Neural crest cell (in vitro differentiated cells): ENCODE measurements at regions not wholly inside any gene's neighbourhood (a gene's known extent, or its start where the extent isn't known, plus 50 kb on each side); places are given as distances from the start of the nearest gene placed in this dataset.

Source experiments
- DNase-seq: peaks from one replicate; pipeline ENCODE4 v3.0.0; 2021; ENCODE audit warnings: low read depth, mixed read lengths, low spot score
- H3K27ac Mint-ChIP-seq: one replicate; pipeline ENCODE4 v1.8.0; 2021; ENCODE audit warnings: mild to moderate bottlenecking, mixed read lengths; ENCODE audit not compliant: unreplicated experiment
- H3K27me3 Mint-ChIP-seq: 2 replicates; pipeline ENCODE4 v1.8.0; 2021; ENCODE audit warnings: low read depth, mild to moderate bottlenecking, mixed read lengths
- H3K36me3 Mint-ChIP-seq: 2 replicates; pipeline ENCODE4 v1.8.0; 2021; ENCODE audit warnings: low read depth, mild to moderate bottlenecking, mixed read lengths
- H3K4me1 Mint-ChIP-seq: 2 replicates; pipeline ENCODE4 v1.8.0; 2021; ENCODE audit warnings: mixed read lengths
- H3K4me3 Mint-ChIP-seq: one replicate; pipeline ENCODE4 v1.8.0; 2021; ENCODE audit warnings: mild to moderate bottlenecking, mixed read lengths
- H3K9me3 Mint-ChIP-seq: 2 replicates; pipeline ENCODE4 v1.8.0; 2021; ENCODE audit warnings: mixed read lengths
- TF ChIP-seq, protein P1 (sequence below): fragments of 200-600 bp; sonication (generic); conservative IDR thresholded peaks from 2 replicates; pipeline ENCODE4 v1.5.0; 2021; ENCODE audit warnings: antibody characterized with exemption, mild to moderate bottlenecking

DNA sequence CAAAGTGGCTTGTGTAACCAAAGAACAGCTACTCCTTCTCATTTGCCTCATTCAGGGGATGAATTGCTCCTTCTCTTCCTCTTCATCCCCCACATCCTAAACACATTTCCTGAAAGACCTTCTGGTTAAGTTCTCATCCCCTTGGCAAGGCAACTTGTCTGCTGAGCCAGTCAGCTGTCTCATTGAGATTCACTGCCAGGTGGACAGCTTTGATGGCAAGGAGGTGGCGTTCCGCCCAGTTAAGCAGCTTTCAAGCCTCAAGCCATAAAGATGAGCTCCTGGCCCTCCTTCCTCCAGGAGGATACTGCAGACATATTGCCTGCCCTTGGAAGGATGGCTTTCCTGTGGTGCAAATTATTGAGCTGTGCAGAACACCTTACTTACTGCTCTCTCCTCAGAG, 448.6 kb upstream of the MPDZ start:
- H3K27ac Mint-ChIP-seq, result no peak overlapping the region
- no peak for DNase-seq
- TF ChIP-seq, protein P1, sequence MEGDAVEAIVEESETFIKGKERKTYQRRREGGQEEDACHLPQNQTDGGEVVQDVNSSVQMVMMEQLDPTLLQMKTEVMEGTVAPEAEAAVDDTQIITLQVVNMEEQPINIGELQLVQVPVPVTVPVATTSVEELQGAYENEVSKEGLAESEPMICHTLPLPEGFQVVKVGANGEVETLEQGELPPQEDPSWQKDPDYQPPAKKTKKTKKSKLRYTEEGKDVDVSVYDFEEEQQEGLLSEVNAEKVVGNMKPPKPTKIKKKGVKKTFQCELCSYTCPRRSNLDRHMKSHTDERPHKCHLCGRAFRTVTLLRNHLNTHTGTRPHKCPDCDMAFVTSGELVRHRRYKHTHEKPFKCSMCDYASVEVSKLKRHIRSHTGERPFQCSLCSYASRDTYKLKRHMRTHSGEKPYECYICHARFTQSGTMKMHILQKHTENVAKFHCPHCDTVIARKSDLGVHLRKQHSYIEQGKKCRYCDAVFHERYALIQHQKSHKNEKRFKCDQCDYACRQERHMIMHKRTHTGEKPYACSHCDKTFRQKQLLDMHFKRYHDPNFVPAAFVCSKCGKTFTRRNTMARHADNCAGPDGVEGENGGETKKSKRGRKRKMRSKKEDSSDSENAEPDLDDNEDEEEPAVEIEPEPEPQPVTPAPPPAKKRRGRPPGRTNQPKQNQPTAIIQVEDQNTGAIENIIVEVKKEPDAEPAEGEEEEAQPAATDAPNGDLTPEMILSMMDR, result no peak

DNA sequence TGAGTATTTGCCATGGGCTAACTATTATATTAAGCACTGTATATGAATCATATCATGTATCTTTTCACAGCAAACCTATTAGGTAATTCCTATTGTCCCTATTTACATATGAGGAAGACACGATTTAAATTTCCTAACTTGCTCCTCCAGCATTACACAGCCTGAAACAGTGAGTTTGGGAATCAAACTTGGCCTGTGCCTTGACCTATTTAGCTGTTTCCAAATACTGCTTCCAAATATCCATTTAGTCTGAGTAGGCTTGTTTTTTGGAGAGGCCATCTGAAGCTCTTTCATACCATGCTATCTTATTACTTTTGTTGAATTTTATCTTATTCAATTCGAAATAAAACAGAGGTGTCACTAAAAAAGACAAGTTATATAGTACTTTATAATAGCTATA, 447.3 kb upstream of the MPDZ start:
- H3K27ac Mint-ChIP-seq, result no peak overlapping the region
- H3K9me3 Mint-ChIP-seq, result peaks cover 9% of the 10 kb centered on the region
- no peak overlapping the region for H3K4me3 Mint-ChIP-seq
- TF ChIP-seq, protein P1, result no peak
- H3K27me3 Mint-ChIP-seq, result peaks cover 2% of the 10 kb centered on the region
- no peaks in the 10 kb centered on the region for H3K36me3 Mint-ChIP-seq
- H3K4me1 Mint-ChIP-seq, result no peaks in the 10 kb centered on the region
- no peak for DNase-seq

More for the DNA sequence above, 448.6 kb upstream of the MPDZ start:
- Mint-ChIP-seq H3K9me3 (peaks cover 2% of the 10 kb centered on the region), H3K36me3 (no peaks in the 10 kb centered on the region), H3K4me1 (no peaks in the 10 kb centered on the region), H3K4me3 (no peak overlapping the region), H3K27me3 (peaks cover 2% of the 10 kb centered on the region)

DNA sequence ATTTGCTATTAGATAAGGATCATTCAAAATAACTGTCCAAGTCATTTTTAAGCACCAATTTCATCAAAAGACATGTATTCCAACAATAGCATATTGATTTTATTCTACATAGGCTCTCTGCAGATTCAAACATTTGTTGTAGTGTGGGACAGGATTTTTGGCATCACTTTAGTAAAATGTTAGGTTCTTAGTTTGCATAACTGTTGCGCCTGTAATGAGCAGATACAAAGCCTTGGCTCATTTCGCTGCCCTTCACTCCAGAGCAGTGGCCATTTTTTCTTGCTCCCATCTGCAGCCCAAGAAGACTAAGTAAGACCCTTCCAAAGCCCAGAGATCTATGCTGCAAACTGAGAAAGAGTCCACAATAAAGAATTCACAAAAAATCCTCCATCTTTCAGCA, 446.0 kb upstream of the MPDZ start:
- Mint-ChIP-seq H3K36me3 (no peaks in the 10 kb centered on the region), H3K4me1 (no peaks in the 10 kb centered on the region), H3K4me3 (no peak overlapping the region), H3K27ac (no peak overlapping the region), H3K9me3 (peaks cover 9% of the 10 kb centered on the region), H3K27me3 (peaks cover 2% of the 10 kb centered on the region)
- TF ChIP-seq, protein P1, result no peak
- DNase-seq, result no peak

DNA sequence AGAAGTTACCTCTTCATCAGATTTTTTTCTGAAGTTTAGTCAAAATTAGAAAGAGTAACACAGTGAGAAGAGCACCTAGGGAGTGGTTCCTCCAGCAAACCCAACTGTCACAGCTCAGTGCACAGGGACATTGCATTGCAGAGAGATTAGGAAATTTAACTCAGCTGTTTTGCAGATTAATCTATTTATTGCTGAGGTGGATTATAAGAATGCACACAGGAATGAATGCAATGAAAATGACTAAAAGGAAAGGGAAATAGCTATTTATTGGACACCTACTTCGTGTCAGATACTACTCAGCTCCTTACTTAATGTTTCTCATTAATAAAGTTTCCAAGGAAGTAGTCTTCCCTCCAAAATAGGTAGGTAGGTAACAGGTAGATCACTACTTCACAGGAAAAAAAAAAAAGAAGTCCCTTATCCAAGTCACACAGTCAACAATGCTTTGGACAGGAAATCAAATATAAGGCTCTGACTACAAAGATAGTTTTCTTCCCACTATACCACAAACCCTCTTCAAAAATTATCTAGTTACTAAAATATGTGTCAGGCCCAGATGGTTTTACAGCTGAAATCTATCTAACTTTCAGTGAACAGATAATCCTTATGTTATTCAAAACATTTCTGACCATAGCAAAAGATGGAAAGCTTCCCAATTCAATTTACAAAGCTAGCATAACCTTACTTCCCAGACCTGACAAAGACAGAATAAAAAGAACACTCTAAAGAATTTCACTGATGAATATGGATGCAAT, 442.2 kb upstream of the MPDZ start:
- no peak for DNase-seq
- Mint-ChIP-seq H3K4me3 (no peak overlapping the region), H3K9me3 (peaks cover 9% of the 10 kb centered on the region), H3K27me3 (no peaks in the 10 kb centered on the region), H3K4me1 (no peaks in the 10 kb centered on the region), H3K27ac (no peak overlapping the region), H3K36me3 (no peaks in the 10 kb centered on the region)
- TF ChIP-seq, protein P1, result no peak

DNA sequence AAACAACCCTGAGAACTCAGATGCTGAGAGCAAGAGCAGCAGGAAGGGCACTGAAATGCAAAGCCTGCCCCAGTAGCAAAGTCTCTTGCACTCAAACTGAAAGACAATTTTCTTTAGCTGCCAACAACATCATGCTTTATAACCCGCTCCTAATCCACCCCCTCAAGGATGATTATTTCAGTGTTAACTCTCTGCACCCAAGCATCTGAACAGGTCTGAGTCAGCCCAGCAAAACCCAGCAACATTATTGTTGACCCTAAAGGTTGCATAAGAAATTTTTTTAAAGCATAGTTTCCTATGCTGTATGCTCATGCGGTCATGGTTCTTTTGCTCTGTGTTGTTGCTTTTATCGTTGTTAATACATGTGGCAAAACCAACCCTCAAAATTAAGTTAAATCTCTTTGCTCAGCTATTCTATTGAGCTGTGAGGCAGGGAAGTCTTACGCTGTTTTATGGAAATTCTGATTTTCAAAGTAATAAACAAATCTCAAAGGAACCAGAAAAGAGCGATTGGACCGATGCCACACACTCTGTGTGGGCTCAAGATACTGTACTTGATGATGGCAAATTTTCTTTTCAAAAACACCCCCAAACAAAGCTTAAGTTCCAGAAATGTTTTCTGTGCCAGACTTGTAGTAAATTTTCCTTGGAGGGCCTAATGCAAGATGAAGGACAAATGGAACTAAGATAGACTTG, 440.6 kb upstream of the MPDZ start:
- H3K36me3 Mint-ChIP-seq, result no peaks in the 10 kb centered on the region

More for the DNA sequence above, 440.6 kb upstream of the MPDZ start:
- TF ChIP-seq, protein P1, result no peak
- DNase-seq, result no peak
- Mint-ChIP-seq H3K4me1 (no peaks in the 10 kb centered on the region), H3K9me3 (peaks cover 9% of the 10 kb centered on the region), H3K27ac (no peak overlapping the region), H3K27me3 (no peaks in the 10 kb centered on the region), H3K4me3 (no peak overlapping the region)
